ENCODE measurements at regions not wholly inside any gene's neighbourhood (a gene's known extent, or its start where the extent isn't known, plus 50 kb on each side); places are given as distances from the start of the nearest gene placed in this dataset.

- TF ChIP-seq CTCF (IDR thresholded peaks at IDR 0.05), result no peak
- intact Hi-C loops (cut with DNase I; ENCODE audit: low total_unique reads), result no loop called here
- Histone ChIP-seq H3K9me3 (no peaks in the 10 kb centered on the region), H3K27ac (no peak overlapping the region), H3K27me3 (no peaks in the 10 kb centered on the region), H3K4me3 (no peak overlapping the region), H3K4me1 (no peaks in the 10 kb centered on the region), H3K36me3 (no peaks in the 10 kb centered on the region)
- DNase-seq, result no peak
Observed at GRCh38 chr5:107320846-107321245, 349.9 kb downstream of the EFNA5 start.

- H3K27ac ChIP-seq, result no peak overlapping the region
- DNase-seq, result no peak
- no peak overlapping the region for H3K4me3 ChIP-seq
- no peaks in the 10 kb centered on the region for H3K4me1 ChIP-seq
- H3K27me3 ChIP-seq, result no peaks in the 10 kb centered on the region
- intact Hi-C loops (cut with DNase I; ENCODE audit: low total_unique reads), result no loop called here
- H3K36me3 ChIP-seq, result no peaks in the 10 kb centered on the region
- no peak for TF ChIP-seq CTCF (IDR thresholded peaks at IDR 0.05)
- H3K9me3 ChIP-seq, result no peaks in the 10 kb centered on the region
Observed at GRCh38 chr5:107320376-107320775, 350.4 kb downstream of the EFNA5 start.

GRCh38 chr5:107319901-107320300 is 350.8 kb downstream of the EFNA5 start:
- intact Hi-C loops (cut with DNase I; ENCODE audit: low total_unique reads), result no loop called here
- no peak overlapping the region for H3K27ac ChIP-seq
- H3K27me3 ChIP-seq, result no peaks in the 10 kb centered on the region
- H3K36me3 ChIP-seq, result no peaks in the 10 kb centered on the region
- H3K9me3 ChIP-seq, result no peaks in the 10 kb centered on the region
- DNase-seq, result no peak
- no peak overlapping the region for H3K4me3 ChIP-seq
- no peaks in the 10 kb centered on the region for H3K4me1 ChIP-seq
- TF ChIP-seq CTCF (IDR thresholded peaks at IDR 0.05), result no peak

GRCh38 chr5:107314330-107314729 is 356.4 kb downstream of the EFNA5 start:
- no peak for TF ChIP-seq CTCF (IDR thresholded peaks at IDR 0.05)
- Histone ChIP-seq H3K4me3 (no peak overlapping the region), H3K36me3 (no peaks in the 10 kb centered on the region), H3K9me3 (no peaks in the 10 kb centered on the region), H3K4me1 (no peaks in the 10 kb centered on the region), H3K27me3 (no peaks in the 10 kb centered on the region), H3K27ac (no peak overlapping the region)
- intact Hi-C loops (cut with DNase I; ENCODE audit: low total_unique reads), result no loop called here
- DNase-seq, result no peak

GRCh38 chr5:107313921-107314320 is 356.8 kb downstream of the EFNA5 start:
- no peak for TF ChIP-seq CTCF (IDR thresholded peaks at IDR 0.05)
- Histone ChIP-seq H3K27ac (no peak overlapping the region), H3K36me3 (no peaks in the 10 kb centered on the region), H3K4me3 (no peak overlapping the region), H3K27me3 (no peaks in the 10 kb centered on the region), H3K4me1 (no peaks in the 10 kb centered on the region), H3K9me3 (no peaks in the 10 kb centered on the region)
- no peak for DNase-seq
- intact Hi-C loops (cut with DNase I; ENCODE audit: low total_unique reads), result no loop called here

- H3K27ac ChIP-seq, result no peak overlapping the region
- no peaks in the 10 kb centered on the region for H3K36me3 ChIP-seq
- H3K9me3 ChIP-seq, result no peaks in the 10 kb centered on the region
- no peaks in the 10 kb centered on the region for H3K27me3 ChIP-seq
- no peak for DNase-seq
- H3K4me3 ChIP-seq, result no peak overlapping the region
- no peak for TF ChIP-seq CTCF (IDR thresholded peaks at IDR 0.05)
- H3K4me1 ChIP-seq, result no peaks in the 10 kb centered on the region
- intact Hi-C loops (cut with DNase I; ENCODE audit: low total_unique reads), result no loop called here
Observed at GRCh38 chr5:107313098-107313497, 357.6 kb downstream of the EFNA5 start.
